Glomerular endothelial cell (primary cell): ENCODE measurements at regions not wholly inside any gene's neighbourhood (a gene's known extent, or its start where the extent isn't known, plus 50 kb on each side); places are given as distances from the start of the nearest gene placed in this dataset.

Source experiments
- DNase-seq: peaks from one replicate; pipeline ENCODE4 v3.0.0-alpha.2; 2011; ENCODE audit warnings: low read depth, low spot score; ENCODE audit errors: extremely low read depth

GRCh38 chr4:4695497-4695896 lies 153.6 kb upstream of the STX18 start:
- DNase-seq: no peak

- DNase-seq: no peak
These were observed 153.0 kb upstream of the STX18 start for GRCh38 chr4:4694827-4695226.

- no peak for DNase-seq
These were observed 152.5 kb upstream of the STX18 start for GRCh38 chr4:4694296-4694772.

GRCh38 chr4:4693755-4694295 lies 152.0 kb upstream of the STX18 start:
- DNase-seq: no peak

GRCh38 chr4:4693258-4693657 lies 151.4 kb upstream of the STX18 start:
- DNase-seq: no peak

- no peak for DNase-seq
These were observed 149.0 kb upstream of the STX18 start for GRCh38 chr4:4690854-4691253.

GRCh38 chr4:4689694-4690440 lies 148.0 kb upstream of the STX18 start:
- DNase-seq: no peak

- no peak for DNase-seq
These were observed 146.3 kb upstream of the STX18 start for GRCh38 chr4:4687935-4688727.

- DNase-seq: no peak
These were observed 145.3 kb upstream of the STX18 start for GRCh38 chr4:4687100-4687499.

GRCh38 chr4:4685810-4686795 lies 144.3 kb upstream of the STX18 start:
- DNase-seq: no peak

- DNase-seq: no peak
These were observed 139.8 kb upstream of the STX18 start for GRCh38 chr4:4681653-4682052.

GRCh38 chr4:4680758-4681157 lies 138.9 kb upstream of the STX18 start:
- DNase-seq: no peak

- no peak for DNase-seq
These were observed 138.4 kb upstream of the STX18 start for GRCh38 chr4:4680243-4680642.

- DNase-seq: no peak
These were observed 136.0 kb upstream of the STX18 start for GRCh38 chr4:4677556-4678522.

GRCh38 chr4:4675641-4676040 lies 133.8 kb upstream of the STX18 start:
- DNase-seq: no peak

- DNase-seq: no peak
These were observed 133.3 kb upstream of the STX18 start for GRCh38 chr4:4675051-4675581.

GRCh38 chr4:4673070-4673469 lies 131.2 kb upstream of the STX18 start:
- DNase-seq: no peak

- DNase-seq: no peak
These were observed 130.6 kb upstream of the STX18 start for GRCh38 chr4:4672402-4672801.

- DNase-seq: no peak
These were observed 130.0 kb upstream of the STX18 start for GRCh38 chr4:4671774-4672349.
